ENCODE measurements at regions not wholly inside any gene's neighbourhood (a gene's known extent, or its start where the extent isn't known, plus 50 kb on each side); places are given as distances from the start of the nearest gene placed in this dataset.

DNA sequence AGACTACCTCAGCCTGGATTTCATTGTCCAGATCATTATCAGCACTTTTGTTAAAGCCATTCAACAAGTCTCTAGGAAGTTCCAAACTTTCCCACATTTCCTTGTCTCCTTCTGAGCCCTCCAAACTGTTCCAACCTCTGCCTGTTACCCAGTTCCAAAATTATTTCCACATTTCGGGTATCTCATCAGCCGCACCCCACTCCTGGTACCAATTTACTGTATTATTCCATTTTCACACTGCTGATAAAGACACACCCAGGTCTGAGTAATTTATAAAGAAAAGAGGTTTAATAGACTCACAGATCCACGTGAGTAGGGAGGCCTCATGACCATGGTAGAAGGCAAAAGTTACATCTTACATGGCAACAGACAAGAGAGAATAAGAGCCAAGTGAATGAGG lies 1198.3 kb upstream of the ALCAM start:
- TF ChIP-seq CTCF (IDR thresholded peaks at IDR 0.05; ENCODE audit: borderline replicate concordance, extremely low read depth, low read length, poor library complexity, severe bottlenecking) (no peak), EZH2 (IDR thresholded peaks at IDR 0.05; ENCODE audit: borderline replicate concordance, low read depth, low read length, severe bottlenecking) (no peak)
